ENCODE measurements at regions not wholly inside any gene's neighbourhood (a gene's known extent, or its start where the extent isn't known, plus 50 kb on each side); places are given as distances from the start of the nearest gene placed in this dataset.

GRCh38 chr16:86758932-86759331 lies 180.6 kb downstream of the FOXL1 start:
- H3K36me3 ChIP-seq (ENCODE audit: insufficient read depth in 1 of 2, low read depth in 1 of 2), result no peaks in the 10 kb centered on the region
- H3K9me3 ChIP-seq, result no peaks in the 10 kb centered on the region
- DNase-seq (no peak), ATAC-seq (no peak)
- no peak overlapping the region for H3K4me3 ChIP-seq
- no peak overlapping the region for H3K27ac ChIP-seq
- 21 to 41% (median 30%) methylated on average over 8 of the region's 8 CpGs for WGBS, 3 donors
- peaks cover 6 to 54% (median 8%) of the 10 kb centered on the region in 3 donors for H3K27me3 ChIP-seq (ENCODE audit: insufficient read depth in 3 of 3, low read length in 2 of 3)
- intact Hi-C loops (cut with DNase I), result no loop called here
- no peaks in the 10 kb centered on the region for H3K4me1 ChIP-seq
- TF ChIP-seq, protein P1, sequence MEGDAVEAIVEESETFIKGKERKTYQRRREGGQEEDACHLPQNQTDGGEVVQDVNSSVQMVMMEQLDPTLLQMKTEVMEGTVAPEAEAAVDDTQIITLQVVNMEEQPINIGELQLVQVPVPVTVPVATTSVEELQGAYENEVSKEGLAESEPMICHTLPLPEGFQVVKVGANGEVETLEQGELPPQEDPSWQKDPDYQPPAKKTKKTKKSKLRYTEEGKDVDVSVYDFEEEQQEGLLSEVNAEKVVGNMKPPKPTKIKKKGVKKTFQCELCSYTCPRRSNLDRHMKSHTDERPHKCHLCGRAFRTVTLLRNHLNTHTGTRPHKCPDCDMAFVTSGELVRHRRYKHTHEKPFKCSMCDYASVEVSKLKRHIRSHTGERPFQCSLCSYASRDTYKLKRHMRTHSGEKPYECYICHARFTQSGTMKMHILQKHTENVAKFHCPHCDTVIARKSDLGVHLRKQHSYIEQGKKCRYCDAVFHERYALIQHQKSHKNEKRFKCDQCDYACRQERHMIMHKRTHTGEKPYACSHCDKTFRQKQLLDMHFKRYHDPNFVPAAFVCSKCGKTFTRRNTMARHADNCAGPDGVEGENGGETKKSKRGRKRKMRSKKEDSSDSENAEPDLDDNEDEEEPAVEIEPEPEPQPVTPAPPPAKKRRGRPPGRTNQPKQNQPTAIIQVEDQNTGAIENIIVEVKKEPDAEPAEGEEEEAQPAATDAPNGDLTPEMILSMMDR (IDR thresholded peaks at IDR 0.05), result no peak

DNA sequence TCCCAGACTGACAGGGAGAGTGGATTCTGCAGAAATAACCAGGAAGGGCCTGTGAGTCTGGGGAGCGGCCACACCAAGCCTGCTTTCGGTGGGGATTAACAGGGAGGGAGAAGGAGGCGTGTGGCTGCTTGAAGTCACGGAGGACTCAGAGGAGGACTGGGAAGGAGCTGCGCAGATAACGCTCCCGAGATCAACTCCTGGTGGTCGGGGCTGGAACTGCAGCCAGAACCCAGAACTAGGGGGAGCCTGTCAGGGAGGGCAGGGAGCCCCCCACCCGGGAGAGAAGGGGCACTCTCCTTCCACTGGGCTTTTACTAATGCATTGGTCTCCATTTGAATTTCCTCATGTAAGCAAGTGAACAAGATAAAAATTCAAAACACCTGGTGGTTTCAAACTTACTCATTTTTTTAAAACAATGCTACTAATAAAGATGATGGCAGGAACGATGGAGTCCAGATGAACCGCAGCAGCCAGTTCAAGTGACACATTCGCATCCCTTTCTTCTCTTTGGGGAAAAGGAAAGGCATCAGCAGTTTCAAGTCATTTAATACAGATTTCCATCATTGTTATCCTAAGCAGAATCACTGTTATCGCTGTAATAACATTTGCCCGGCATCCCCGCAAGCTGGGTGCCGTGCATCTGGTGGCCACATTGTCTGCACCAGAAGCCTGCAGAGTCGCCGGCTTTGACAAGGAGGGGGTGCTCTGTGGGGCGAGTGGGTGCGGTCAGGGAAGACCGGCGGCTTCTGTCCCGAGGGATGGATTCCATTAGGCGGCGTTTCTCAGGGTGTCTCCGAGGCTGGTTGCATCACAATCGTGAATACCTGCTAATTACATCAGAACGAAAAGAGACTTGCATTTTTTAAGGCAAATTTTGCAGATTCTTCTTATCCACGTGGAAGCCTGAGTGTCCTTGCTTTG lies 183.0 kb downstream of the FOXL1 start:
- intact Hi-C loops (cut with DNase I), result no loop called here
- Histone ChIP-seq H3K4me3 (no peak overlapping the region), H3K27me3 (ENCODE audit: insufficient read depth in 3 of 3, low read length in 2 of 3) (peaks cover 6 to 71% (median 8%) of the 10 kb centered on the region in 3 donors), H3K36me3 (ENCODE audit: insufficient read depth in 1 of 2, low read depth in 1 of 2) (no peaks in the 10 kb centered on the region), H3K4me1 (no peaks in the 10 kb centered on the region), H3K9me3 (no peaks in the 10 kb centered on the region), H3K27ac (no peak overlapping the region)
- TF ChIP-seq, protein P1 (IDR thresholded peaks at IDR 0.05), result peak; percentile 66
- 16 to 32% (median 31%) methylated on average over 29 of the region's 29 CpGs for WGBS, 3 donors
- ATAC-seq (peak in 3 of 4 donors; percentile 46 to 67 (median 63)), DNase-seq (peak; percentile 47 to 63)

GRCh38 chr16:86762095-86762494 lies 183.7 kb downstream of the FOXL1 start:
- Histone ChIP-seq H3K27ac (no peak overlapping the region), H3K9me3 (no peaks in the 10 kb centered on the region), H3K27me3 (ENCODE audit: insufficient read depth in 3 of 3, low read length in 2 of 3) (peaks cover 6 to 70% (median 8%) of the 10 kb centered on the region in 3 donors), H3K4me1 (no peaks in the 10 kb centered on the region), H3K4me3 (no peak overlapping the region), H3K36me3 (ENCODE audit: insufficient read depth in 1 of 2, low read depth in 1 of 2) (no peaks in the 10 kb centered on the region)
- ATAC-seq, result no peak
- intact Hi-C loops (cut with DNase I), result no loop called here
- DNase-seq, result no peak
- 30 to 46% (median 39%) methylated on average over 9 of the region's 9 CpGs for WGBS, 3 donors
- TF ChIP-seq, protein P1 (IDR thresholded peaks at IDR 0.05), result no peak

DNA sequence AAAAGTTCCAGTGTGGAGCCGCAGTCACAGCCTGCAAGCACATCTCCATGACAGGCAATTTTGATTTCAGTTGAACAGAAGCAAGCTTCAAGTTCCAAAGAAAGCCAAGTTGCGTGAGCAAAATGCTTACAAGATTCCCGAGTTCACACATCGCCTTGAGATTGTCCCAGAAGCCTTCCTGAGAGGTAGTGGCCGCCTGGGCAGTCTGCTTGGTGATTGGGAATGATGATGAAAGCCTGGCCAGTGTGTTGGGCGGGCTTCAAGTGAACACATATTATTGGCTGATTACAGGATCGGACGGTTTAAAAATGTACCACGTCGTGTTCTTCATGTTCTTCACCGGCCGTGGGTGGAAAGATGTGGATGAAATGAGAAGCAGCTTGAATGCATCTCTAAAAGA lies 185.5 kb downstream of the FOXL1 start:
- DNase-seq, result no peak
- intact Hi-C loops (cut with DNase I), result no loop called here
- WGBS, 3 donors, result 68 to 70% (median 70%) methylated on average over 12 of the region's 12 CpGs

More for the DNA sequence above, 185.5 kb downstream of the FOXL1 start:
- no peak overlapping the region for H3K27ac ChIP-seq
- no peaks in the 10 kb centered on the region for H3K4me1 ChIP-seq
- no peak for ATAC-seq
- no peaks in the 10 kb centered on the region for H3K9me3 ChIP-seq
- H3K36me3 ChIP-seq (ENCODE audit: insufficient read depth in 1 of 2, low read depth in 1 of 2), result no peaks in the 10 kb centered on the region
- peaks cover 5 to 55% (median 7%) of the 10 kb centered on the region in 3 donors for H3K27me3 ChIP-seq (ENCODE audit: insufficient read depth in 3 of 3, low read length in 2 of 3)
- TF ChIP-seq, protein P1 (IDR thresholded peaks at IDR 0.05), result no peak
- H3K4me3 ChIP-seq, result no peak overlapping the region

Measured in psoas muscle (tissue), 7 donors.